GM12875 (cell line): ENCODE measurements at regions not wholly inside any gene's neighbourhood (a gene's known extent, or its start where the extent isn't known, plus 50 kb on each side); places are given as distances from the start of the nearest gene placed in this dataset.
"Not testable (repeated sequence)": the region's sequence is repeated elsewhere in the genome, so short reads cannot be mapped to it uniquely, and the experiment has no call there.

Experiments
- H3K4me3 ChIP-seq: one replicate; pipeline ENCODE4 v1.5.1; 2011; ENCODE audit warnings: low read depth, low read length, control low read depth
- TF ChIP-seq, protein P1 (sequence below): IDR thresholded peaks from 2 replicates; pipeline ENCODE4 v1.5.1; 2011; ENCODE audit warnings: low read depth, mild to moderate bottlenecking, control low read depth, inconsistent platforms, low read length, moderate library complexity, borderline replicate concordance; ENCODE audit not compliant: insufficient read depth

DNA sequence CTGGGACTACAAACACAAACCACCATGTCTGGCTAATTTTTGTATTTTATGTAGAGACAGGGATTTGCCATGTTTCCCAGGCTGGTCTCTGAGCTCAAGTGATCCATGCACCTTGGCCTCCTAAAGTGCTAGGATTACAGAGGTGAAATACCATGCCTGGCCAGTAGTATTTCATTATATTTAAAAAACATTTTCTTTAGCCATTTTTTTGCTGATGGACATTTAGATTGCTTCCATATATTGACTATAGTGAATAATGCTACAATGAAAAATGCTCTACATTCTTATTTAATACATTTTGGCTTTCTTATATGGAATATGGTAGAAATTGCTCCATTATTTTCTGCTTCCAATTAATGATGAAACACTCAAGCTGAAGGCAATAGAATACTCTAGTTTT lies 1439.7 kb downstream of the FSTL5 start:
- TF ChIP-seq, protein P1, sequence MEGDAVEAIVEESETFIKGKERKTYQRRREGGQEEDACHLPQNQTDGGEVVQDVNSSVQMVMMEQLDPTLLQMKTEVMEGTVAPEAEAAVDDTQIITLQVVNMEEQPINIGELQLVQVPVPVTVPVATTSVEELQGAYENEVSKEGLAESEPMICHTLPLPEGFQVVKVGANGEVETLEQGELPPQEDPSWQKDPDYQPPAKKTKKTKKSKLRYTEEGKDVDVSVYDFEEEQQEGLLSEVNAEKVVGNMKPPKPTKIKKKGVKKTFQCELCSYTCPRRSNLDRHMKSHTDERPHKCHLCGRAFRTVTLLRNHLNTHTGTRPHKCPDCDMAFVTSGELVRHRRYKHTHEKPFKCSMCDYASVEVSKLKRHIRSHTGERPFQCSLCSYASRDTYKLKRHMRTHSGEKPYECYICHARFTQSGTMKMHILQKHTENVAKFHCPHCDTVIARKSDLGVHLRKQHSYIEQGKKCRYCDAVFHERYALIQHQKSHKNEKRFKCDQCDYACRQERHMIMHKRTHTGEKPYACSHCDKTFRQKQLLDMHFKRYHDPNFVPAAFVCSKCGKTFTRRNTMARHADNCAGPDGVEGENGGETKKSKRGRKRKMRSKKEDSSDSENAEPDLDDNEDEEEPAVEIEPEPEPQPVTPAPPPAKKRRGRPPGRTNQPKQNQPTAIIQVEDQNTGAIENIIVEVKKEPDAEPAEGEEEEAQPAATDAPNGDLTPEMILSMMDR, result no peak
- H3K4me3 ChIP-seq, result no peak overlapping the region

DNA sequence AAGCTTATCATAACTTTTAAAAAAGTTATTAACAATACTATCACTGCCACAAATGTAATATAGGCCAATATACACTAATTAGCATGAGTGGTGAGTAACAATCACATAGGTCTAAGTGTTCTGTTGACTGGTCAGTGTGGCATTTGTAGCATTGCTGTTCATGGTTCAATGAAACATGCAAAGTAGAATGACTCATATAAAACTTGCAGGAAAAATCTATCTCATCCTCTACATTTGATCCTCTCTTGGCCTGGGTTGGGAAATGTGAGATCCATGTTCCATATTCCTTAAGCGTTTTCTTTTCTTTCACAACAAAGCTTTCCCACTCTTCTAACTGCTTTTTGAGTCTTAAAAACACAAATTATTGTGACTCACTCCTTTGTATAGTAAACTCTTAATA lies 1418.7 kb downstream of the FSTL5 start:
- TF ChIP-seq, protein P1, result no peak
- no peak overlapping the region for H3K4me3 ChIP-seq

DNA sequence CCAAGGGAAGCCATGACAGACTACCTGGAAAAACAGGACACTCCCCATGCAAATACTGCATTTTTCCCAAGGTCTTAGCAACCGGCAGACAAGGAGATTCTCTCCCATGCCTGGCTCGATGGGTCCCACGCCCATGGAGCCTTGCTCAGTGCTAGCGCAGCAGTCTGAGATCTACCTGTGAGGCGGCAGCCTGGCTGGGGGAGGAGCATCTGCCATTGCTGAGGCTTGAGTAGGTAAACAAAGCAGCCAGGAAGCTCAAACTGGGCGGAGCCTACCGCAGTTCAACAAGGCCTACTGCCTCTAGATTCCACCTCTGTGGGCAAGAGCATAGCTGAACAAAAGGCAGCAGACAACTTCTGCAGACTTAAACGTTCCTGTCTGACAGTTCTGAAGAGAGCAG lies 1417.2 kb downstream of the FSTL5 start:
- not testable (repeated sequence) for H3K4me3 ChIP-seq

DNA sequence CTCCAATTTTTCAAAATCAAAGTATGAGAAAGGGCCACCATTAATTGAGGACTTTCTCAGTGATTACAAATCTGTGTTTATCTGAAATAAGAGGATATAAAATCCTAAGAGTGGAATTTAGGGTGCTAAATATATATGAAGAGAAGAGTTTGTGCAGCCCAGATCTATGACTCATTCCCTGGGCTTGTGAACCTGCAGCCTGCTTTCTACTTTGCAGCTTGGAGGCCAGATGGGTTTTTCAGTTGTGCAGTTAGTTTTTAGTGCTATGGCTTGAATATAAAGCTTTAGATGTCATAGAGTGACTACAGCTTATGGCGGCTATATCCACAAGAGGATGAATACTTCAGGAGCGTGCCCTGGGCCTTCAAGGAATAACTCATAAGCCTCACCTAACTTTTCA lies 1391.1 kb downstream of the FSTL5 start:
- H3K4me3 ChIP-seq, result no peak overlapping the region
- TF ChIP-seq, protein P1, result no peak

DNA sequence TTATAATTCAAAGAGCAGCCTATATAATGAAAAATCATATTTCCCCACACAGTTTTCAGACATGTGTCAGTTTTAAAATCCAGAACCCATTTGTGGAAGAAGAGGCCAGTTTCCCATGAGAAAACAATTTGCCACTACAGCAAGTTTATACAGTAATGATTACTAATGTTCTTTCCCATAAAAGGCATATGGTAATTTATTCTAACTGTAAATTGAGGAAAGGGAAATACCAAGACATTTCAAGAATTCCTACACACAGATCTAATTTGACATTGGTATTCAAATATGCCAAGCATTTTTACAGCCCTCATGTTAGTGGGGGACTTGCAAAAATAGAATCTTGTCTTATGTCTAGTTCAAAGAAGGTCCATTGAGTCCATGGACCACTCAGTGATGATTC lies 1368.6 kb downstream of the FSTL5 start:
- no peak overlapping the region for H3K4me3 ChIP-seq
- TF ChIP-seq, protein P1, result no peak

DNA sequence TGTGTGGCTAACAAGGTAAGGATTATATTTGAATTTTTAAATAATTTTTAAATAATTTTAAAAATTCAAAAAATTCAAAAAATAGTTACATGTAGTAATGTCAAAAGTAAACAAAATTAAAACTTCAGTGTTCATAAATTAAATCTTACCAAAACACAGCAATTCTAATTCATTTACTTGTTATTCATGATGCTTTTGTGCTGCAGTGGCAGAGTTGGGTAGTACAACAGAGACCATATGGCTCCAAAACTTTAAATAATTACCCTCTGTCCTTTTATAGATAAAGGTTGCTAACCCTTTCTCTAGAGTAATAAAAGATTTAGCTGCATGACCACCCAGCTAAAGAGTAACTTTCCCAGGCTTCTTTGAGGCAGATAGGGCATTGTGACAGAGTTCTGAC lies 1355.6 kb downstream of the FSTL5 start:
- H3K4me3 ChIP-seq, result no peak overlapping the region
- TF ChIP-seq, protein P1, result no peak

DNA sequence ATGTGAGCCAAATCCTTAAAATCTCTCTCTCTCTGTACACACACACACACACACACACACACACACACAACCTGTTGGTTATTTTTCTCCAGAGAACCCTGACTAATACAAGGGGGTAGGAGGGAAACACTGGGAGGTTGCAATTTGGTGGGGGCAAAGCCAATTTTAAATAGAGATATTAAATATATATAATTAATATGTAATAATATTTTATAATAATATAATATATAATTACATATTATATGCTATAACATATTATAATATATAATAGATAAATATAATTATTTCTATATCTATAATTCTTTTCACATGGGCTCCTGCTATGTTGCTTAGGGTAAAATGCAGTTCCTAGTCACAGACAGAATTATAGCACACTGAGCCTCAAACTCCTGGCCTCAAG lies 1354.2 kb downstream of the FSTL5 start:
- no peak overlapping the region for H3K4me3 ChIP-seq
- TF ChIP-seq, protein P1, result no peak

DNA sequence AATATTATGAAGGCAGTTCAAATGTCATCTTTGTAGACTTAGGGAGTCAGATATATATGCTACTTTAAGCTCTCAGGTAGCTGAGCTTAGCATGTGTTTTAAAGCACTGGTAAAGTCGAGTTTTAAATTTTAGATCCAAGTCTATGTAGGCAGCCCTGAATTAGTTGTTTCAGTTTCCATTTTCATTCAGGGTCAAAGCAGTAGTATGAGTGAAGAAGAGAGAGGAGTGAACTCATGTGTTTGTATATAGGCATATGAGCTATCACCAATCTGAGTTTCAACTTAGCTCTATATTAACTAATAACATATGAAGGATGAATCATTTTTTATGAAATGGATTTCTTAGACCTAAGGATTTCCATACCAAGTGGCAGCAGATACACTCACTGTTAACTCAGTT lies 1353.4 kb downstream of the FSTL5 start:
- TF ChIP-seq, protein P1, result no peak
- H3K4me3 ChIP-seq, result no peak overlapping the region
